Uterus (tissue), 2 donors: ENCODE measurements at regions not wholly inside any gene's neighbourhood (a gene's known extent, or its start where the extent isn't known, plus 50 kb on each side); places are given as distances from the start of the nearest gene placed in this dataset.

Source experiments
- CTCF ChIP-seq, 4 experiments: fragments of 200-600 bp in 2 of 4; fragments of 450-650 bp in 2 of 4; sonication (generic) in 2 of 4; IDR thresholded peaks; one replicate each; pipeline ENCODE4 v1.5.1; 2016 to 2019; ENCODE audit warnings: antibody characterized with exemption in 4 of 4, mild to moderate bottlenecking in 2 of 4, moderate library complexity in 1 of 4
- POLR2A ChIP-seq, 2 donors: fragments of 450-650 bp; IDR thresholded peaks; one replicate each; pipeline ENCODE4 v1.6.1; 2016; ENCODE audit warnings: antibody characterized with exemption in 2 of 2, mild to moderate bottlenecking in 1 of 2, moderate library complexity in 1 of 2

GRCh38 chr5:112059579-112060135, 302.7 kb upstream of the NREP start:
- no peak for TF ChIP-seq CTCF (IDR thresholded peaks at IDR 0.05)
- no peak for TF ChIP-seq POLR2A (IDR thresholded peaks at IDR 0.05)
